ENCODE measurements at regions not wholly inside any gene's neighbourhood (a gene's known extent, or its start where the extent isn't known, plus 50 kb on each side); places are given as distances from the start of the nearest gene placed in this dataset.

- no peaks in the 10 kb centered on the region for H3K4me1 ChIP-seq (ENCODE audit: control insufficient read depth, low read length)
- no peaks in the 10 kb centered on the region for H3K79me2 ChIP-seq (ENCODE audit: control insufficient read depth, low read length)
- no peaks in the 10 kb centered on the region for H3F3A ChIP-seq (ENCODE audit: control insufficient read depth, insufficient read depth)
- H3K9me3 ChIP-seq (ENCODE audit: control insufficient read depth, insufficient read depth, low read length), result no peaks in the 10 kb centered on the region
- H3K9me2 ChIP-seq (replicated peaks; ENCODE audit: control insufficient read depth, low read length), result no peaks in the 10 kb centered on the region
- no peak for TF ChIP-seq CTCF (IDR thresholded peaks at IDR 0.05; ENCODE audit: low read depth, low read length, poor library complexity, severe bottlenecking)
- TF ChIP-seq EZH2phosphoT487 (IDR thresholded peaks at IDR 0.05; ENCODE audit: borderline replicate concordance, low read length), result no peak
- H3K4me2 ChIP-seq (ENCODE audit: low read length), result no peak overlapping the region
- H4K20me1 ChIP-seq (ENCODE audit: control insufficient read depth, insufficient read depth, low read depth, low read length), result no peaks in the 10 kb centered on the region
- no peak overlapping the region for H3K4me3 ChIP-seq (ENCODE audit: low read length)
- H3K27ac ChIP-seq (ENCODE audit: low read depth, low read length), result no peak overlapping the region
- no peaks in the 10 kb centered on the region for H3K27me3 ChIP-seq (ENCODE audit: control insufficient read depth, low read length)
- no peaks in the 10 kb centered on the region for H3K36me3 ChIP-seq (ENCODE audit: control insufficient read depth, low read length)
Measured at GRCh38 chr5:67680099-67680498, 483.5 kb upstream of the CD180 start.

GRCh38 chr5:67679184-67679841 lies 482.7 kb upstream of the CD180 start:
- no peaks in the 10 kb centered on the region for H3K36me3 ChIP-seq (ENCODE audit: control insufficient read depth, low read length)
- no peak overlapping the region for H3K4me2 ChIP-seq (ENCODE audit: low read length)
- no peaks in the 10 kb centered on the region for H3F3A ChIP-seq (ENCODE audit: control insufficient read depth, insufficient read depth)
- no peaks in the 10 kb centered on the region for H3K27me3 ChIP-seq (ENCODE audit: control insufficient read depth, low read length)
- no peaks in the 10 kb centered on the region for H3K9me3 ChIP-seq (ENCODE audit: control insufficient read depth, insufficient read depth, low read length)
- no peaks in the 10 kb centered on the region for H4K20me1 ChIP-seq (ENCODE audit: control insufficient read depth, insufficient read depth, low read depth, low read length)
- H3K4me3 ChIP-seq (ENCODE audit: low read length), result no peak overlapping the region
- no peaks in the 10 kb centered on the region for H3K79me2 ChIP-seq (ENCODE audit: control insufficient read depth, low read length)
- no peaks in the 10 kb centered on the region for H3K9me2 ChIP-seq (replicated peaks; ENCODE audit: control insufficient read depth, low read length)
- H3K4me1 ChIP-seq (ENCODE audit: control insufficient read depth, low read length), result no peaks in the 10 kb centered on the region
- no peak for TF ChIP-seq EZH2phosphoT487 (IDR thresholded peaks at IDR 0.05; ENCODE audit: borderline replicate concordance, low read length)
- TF ChIP-seq CTCF (IDR thresholded peaks at IDR 0.05; ENCODE audit: low read depth, low read length, poor library complexity, severe bottlenecking), result no peak
- H3K27ac ChIP-seq (ENCODE audit: low read depth, low read length), result no peak overlapping the region

GRCh38 chr5:67678594-67678993 lies 482.0 kb upstream of the CD180 start:
- Histone ChIP-seq H3F3A (ENCODE audit: control insufficient read depth, insufficient read depth) (no peaks in the 10 kb centered on the region), H3K9me2 (replicated peaks; ENCODE audit: control insufficient read depth, low read length) (no peaks in the 10 kb centered on the region), H3K9me3 (ENCODE audit: control insufficient read depth, insufficient read depth, low read length) (no peaks in the 10 kb centered on the region), H3K79me2 (ENCODE audit: control insufficient read depth, low read length) (no peaks in the 10 kb centered on the region), H3K4me1 (ENCODE audit: control insufficient read depth, low read length) (no peaks in the 10 kb centered on the region), H3K36me3 (ENCODE audit: control insufficient read depth, low read length) (no peaks in the 10 kb centered on the region), H3K4me3 (ENCODE audit: low read length) (no peak overlapping the region), H3K27me3 (ENCODE audit: control insufficient read depth, low read length) (no peaks in the 10 kb centered on the region), H3K27ac (ENCODE audit: low read depth, low read length) (no peak overlapping the region), H3K4me2 (ENCODE audit: low read length) (no peak overlapping the region), H4K20me1 (ENCODE audit: control insufficient read depth, insufficient read depth, low read depth, low read length) (no peaks in the 10 kb centered on the region)
- TF ChIP-seq CTCF (IDR thresholded peaks at IDR 0.05; ENCODE audit: low read depth, low read length, poor library complexity, severe bottlenecking), result no peak
- no peak for TF ChIP-seq EZH2phosphoT487 (IDR thresholded peaks at IDR 0.05; ENCODE audit: borderline replicate concordance, low read length)

Measured in DOHH2 (cell line).